Hematopoietic multipotent progenitor cell (in vitro differentiated cells): ENCODE measurements at regions not wholly inside any gene's neighbourhood (a gene's known extent, or its start where the extent isn't known, plus 50 kb on each side); places are given as distances from the start of the nearest gene placed in this dataset. TPM values are rescaled to one million over a fixed set of nuclear protein-coding genes. Genes with fewer than 3 reads are reported as not detected.

Experiments
- small RNA-seq: library from RNA; depleted of rRNA; stranded (forward); fragments of <200 nt; gene quantifications from one replicate; pipeline ENCODE3, GENCODE V24; 2012

Small RNA genes lying in the stretch of these regions (small RNA-seq; reads per million reads assigned to genes)
- gene AC009296.1, result not detected
- gene RF00394, result not detected
